Keratinocyte (primary cell): ENCODE measurements at regions not wholly inside any gene's neighbourhood (a gene's known extent, or its start where the extent isn't known, plus 50 kb on each side); places are given as distances from the start of the nearest gene placed in this dataset.

ENCODE experiments used
- DNase-seq: peaks from one replicate; pipeline ENCODE4 v3.0.0-alpha.2; 2011; ENCODE audit warnings: low read depth, missing footprints, low spot score
- FAIRE-seq: peaks from 2 replicates; lab custom pipeline; 2011; peaks lifted over from hg19 to GRCh38; lab: Jason Lieb, UNC
- H2AFZ ChIP-seq: 2 replicates; pipeline ENCODE4 v1.6.0; 2012; ENCODE audit warnings: low read length, control low read depth, inconsistent platforms; ENCODE audit not compliant: control insufficient read depth
- H3K27ac ChIP-seq: 2 replicates; pipeline ENCODE4 v1.5.1; 2011; ENCODE audit warnings: low read length; ENCODE audit not compliant: control insufficient read depth, insufficient read depth
- H3K27me3 ChIP-seq: 3 replicates; pipeline ENCODE4 v1.6.0; 2011; ENCODE audit warnings: low read length; ENCODE audit not compliant: control insufficient read depth, insufficient read depth; ENCODE audit errors: extremely low read depth
- H3K36me3 ChIP-seq, 2 experiments: 2 replicates in 1 of 2; 3 replicates in 1 of 2; pipeline ENCODE4 v1.5.1; 2011; ENCODE audit warnings: low read length in 2 of 2, mild to moderate bottlenecking in 1 of 2; ENCODE audit not compliant: control insufficient read depth in 2 of 2, insufficient read depth in 2 of 2; ENCODE audit errors: extremely low read depth in 1 of 2
- H3K4me1 ChIP-seq: 3 replicates; pipeline ENCODE4 v1.5.1; 2011; ENCODE audit warnings: low read length; ENCODE audit not compliant: control insufficient read depth, insufficient read depth; ENCODE audit errors: extremely low read depth
- H3K4me2 ChIP-seq: 3 replicates; pipeline ENCODE4 v1.6.0; 2011; ENCODE audit warnings: low read depth, low read length; ENCODE audit not compliant: control insufficient read depth, insufficient read depth; ENCODE audit errors: extremely low read depth
- H3K4me3 ChIP-seq, 3 experiments: fragments of 200-600 bp in 1 of 3; sonication (generic) in 1 of 3; 2 replicates in 2 of 3; 3 replicates in 1 of 3; pipeline ENCODE4 v1.5.1; 2011 to 2016; ENCODE audit warnings: low read length in 3 of 3, mild to moderate bottlenecking in 3 of 3, control low read depth in 2 of 3, inconsistent platforms in 1 of 3, low read depth in 1 of 3, mixed read lengths in 1 of 3, mixed run types in 1 of 3, moderate library complexity in 1 of 3; ENCODE audit not compliant: control insufficient read depth in 2 of 3, insufficient read depth in 2 of 3; ENCODE audit errors: extremely low read depth in 1 of 3
- H3K79me2 ChIP-seq: 2 replicates; pipeline ENCODE4 v1.6.0; 2012; ENCODE audit warnings: low read length; ENCODE audit not compliant: control insufficient read depth, insufficient read depth
- H3K9ac ChIP-seq: 3 replicates; pipeline ENCODE4 v1.6.0; 2011; ENCODE audit warnings: low read length; ENCODE audit not compliant: control insufficient read depth, insufficient read depth; ENCODE audit errors: extremely low read depth
- H3K9me1 ChIP-seq: 3 replicates; pipeline ENCODE4 v1.6.0; 2011; ENCODE audit warnings: low read length; ENCODE audit not compliant: control insufficient read depth, insufficient read depth; ENCODE audit errors: extremely low read depth
- H3K9me3 ChIP-seq: 2 replicates; pipeline ENCODE4 v1.5.1; 2012; ENCODE audit warnings: low read depth, low read length; ENCODE audit not compliant: control insufficient read depth
- H4K20me1 ChIP-seq: 3 replicates; pipeline ENCODE4 v1.6.0; 2011; ENCODE audit warnings: low read length; ENCODE audit not compliant: control insufficient read depth, insufficient read depth; ENCODE audit errors: extremely low read depth
- EZH2 ChIP-seq: IDR thresholded peaks from one replicate; pipeline ENCODE4 v1.6.1; 2012; ENCODE audit warnings: inconsistent platforms, mild to moderate bottlenecking, low read length, moderate library complexity
- dilution Hi-C: fragments of 300-500 bp; cut with MboI; formaldehyde crosslinking; loops from one replicate; pipeline ENCODE4 v1.7.0; 2020; ENCODE audit warnings: low sequenced_read_pairs; ENCODE audit not compliant: extremely low pct_ligation_motif_present
- TF ChIP-seq, protein P1 (sequence below), 3 experiments: IDR thresholded peaks in 1 of 3; conservative IDR thresholded peaks in 1 of 3; optimal IDR thresholded peaks in 1 of 3; 2 replicates in 2 of 3; 3 replicates in 1 of 3; pipeline versions ENCODE3 to v1.5.1; 2011; ENCODE audit warnings: low read length in 3 of 3, mild to moderate bottlenecking in 3 of 3, moderate library complexity in 2 of 3, control low read depth in 1 of 3, inconsistent platforms in 1 of 3; ENCODE audit not compliant: insufficient read depth in 2 of 3; ENCODE audit errors: extremely low read depth in 1 of 3

DNA sequence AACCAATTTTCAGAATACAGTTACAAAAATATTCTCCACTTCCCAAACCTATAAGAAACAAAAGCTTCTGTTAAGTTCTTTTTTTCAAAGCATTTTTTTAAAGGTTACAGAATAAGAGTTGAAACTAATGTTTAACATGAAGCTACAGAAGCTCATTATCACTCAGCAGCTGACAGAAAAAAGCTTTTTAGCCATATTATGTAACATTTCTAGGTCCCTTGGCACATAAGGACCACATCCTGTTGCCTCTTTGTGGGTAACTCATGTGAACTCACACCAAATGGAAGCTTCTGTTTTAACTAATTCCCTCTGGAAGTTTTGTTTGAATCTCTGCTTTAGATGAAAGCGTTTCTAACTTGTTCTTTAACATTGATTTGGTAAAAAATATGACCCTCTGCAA is 242.5 kb upstream of the TMPRSS15 start:
- H4K20me1 ChIP-seq: no peaks in the 10 kb centered on the region
- no peaks in the 10 kb centered on the region for H3K4me1 ChIP-seq
- no peaks in the 10 kb centered on the region for H3K79me2 ChIP-seq
- no peaks in the 10 kb centered on the region for H3K9me3 ChIP-seq
- no peaks in the 10 kb centered on the region for H3K9me1 ChIP-seq
- TF ChIP-seq, protein P1, sequence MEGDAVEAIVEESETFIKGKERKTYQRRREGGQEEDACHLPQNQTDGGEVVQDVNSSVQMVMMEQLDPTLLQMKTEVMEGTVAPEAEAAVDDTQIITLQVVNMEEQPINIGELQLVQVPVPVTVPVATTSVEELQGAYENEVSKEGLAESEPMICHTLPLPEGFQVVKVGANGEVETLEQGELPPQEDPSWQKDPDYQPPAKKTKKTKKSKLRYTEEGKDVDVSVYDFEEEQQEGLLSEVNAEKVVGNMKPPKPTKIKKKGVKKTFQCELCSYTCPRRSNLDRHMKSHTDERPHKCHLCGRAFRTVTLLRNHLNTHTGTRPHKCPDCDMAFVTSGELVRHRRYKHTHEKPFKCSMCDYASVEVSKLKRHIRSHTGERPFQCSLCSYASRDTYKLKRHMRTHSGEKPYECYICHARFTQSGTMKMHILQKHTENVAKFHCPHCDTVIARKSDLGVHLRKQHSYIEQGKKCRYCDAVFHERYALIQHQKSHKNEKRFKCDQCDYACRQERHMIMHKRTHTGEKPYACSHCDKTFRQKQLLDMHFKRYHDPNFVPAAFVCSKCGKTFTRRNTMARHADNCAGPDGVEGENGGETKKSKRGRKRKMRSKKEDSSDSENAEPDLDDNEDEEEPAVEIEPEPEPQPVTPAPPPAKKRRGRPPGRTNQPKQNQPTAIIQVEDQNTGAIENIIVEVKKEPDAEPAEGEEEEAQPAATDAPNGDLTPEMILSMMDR (optimal IDR thresholded peaks at IDR 0.05 in 1 of 3, IDR thresholded peaks at IDR 0.05 in 1 of 3, conservative IDR thresholded peaks at IDR 0.05 in 1 of 3; ENCODE audit: extremely low read depth in 1 of 3, insufficient read depth in 2 of 3, low read length in 3 of 3): no peak
- no peak for TF ChIP-seq EZH2
- no peak overlapping the region for H3K9ac ChIP-seq
- FAIRE-seq (no peak), DNase-seq (no peak)
- no peak overlapping the region for H2AFZ ChIP-seq
- no peaks in the 10 kb centered on the region for H3K36me3 ChIP-seq
- dilution Hi-C loops: no loop called here
- no peak overlapping the region for H3K4me3 ChIP-seq
- H3K27ac ChIP-seq: no peak overlapping the region
- H3K4me2 ChIP-seq: no peak overlapping the region
- no peaks in the 10 kb centered on the region for H3K27me3 ChIP-seq

DNA sequence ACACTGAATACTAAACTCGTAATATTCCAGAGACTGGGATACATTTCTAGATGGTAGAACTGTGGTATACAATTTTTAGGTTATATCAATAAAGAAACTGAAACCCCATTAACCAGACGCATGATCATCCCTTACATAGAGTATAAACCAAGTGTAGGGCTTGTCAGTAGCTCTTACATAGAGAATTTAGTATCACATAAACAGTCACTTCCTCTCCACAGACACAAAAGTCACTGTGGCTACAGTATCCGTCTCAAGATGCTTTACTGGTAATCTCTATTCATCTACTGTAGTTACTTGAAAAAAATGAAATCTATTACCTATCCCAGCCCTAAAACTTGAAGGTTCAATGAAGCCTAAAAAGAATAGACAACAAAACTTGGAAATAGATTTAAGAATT is 252.3 kb upstream of the TMPRSS15 start:
- H3K4me1 ChIP-seq: no peaks in the 10 kb centered on the region
- FAIRE-seq (no peak), DNase-seq (no peak)
- H3K36me3 ChIP-seq: no peaks in the 10 kb centered on the region
- H3K9me3 ChIP-seq: no peaks in the 10 kb centered on the region
- no peak overlapping the region for H2AFZ ChIP-seq
- dilution Hi-C loops: no loop called here
- no peak overlapping the region for H3K4me2 ChIP-seq
- no peaks in the 10 kb centered on the region for H3K79me2 ChIP-seq
- no peak overlapping the region for H3K4me3 ChIP-seq
- H3K27ac ChIP-seq: no peak overlapping the region
- H3K9ac ChIP-seq: no peak overlapping the region
- no peak for TF ChIP-seq EZH2
- TF ChIP-seq, protein P1 (optimal IDR thresholded peaks at IDR 0.05 in 1 of 3, IDR thresholded peaks at IDR 0.05 in 1 of 3, conservative IDR thresholded peaks at IDR 0.05 in 1 of 3; ENCODE audit: extremely low read depth in 1 of 3, insufficient read depth in 2 of 3, low read length in 3 of 3): no peak
- no peaks in the 10 kb centered on the region for H3K9me1 ChIP-seq
- no peaks in the 10 kb centered on the region for H3K27me3 ChIP-seq
- no peaks in the 10 kb centered on the region for H4K20me1 ChIP-seq
